ENCODE measurements at regions not wholly inside any gene's neighbourhood (a gene's known extent, or its start where the extent isn't known, plus 50 kb on each side); places are given as distances from the start of the nearest gene placed in this dataset.
"Not testable (repeated sequence)": the region's sequence is repeated elsewhere in the genome, so short reads cannot be mapped to it uniquely, and the experiment has no call there.

- DNase-seq (ENCODE audit: low read depth): no peak
Measured at GRCh38 chr1:70819785-70820184, 227.8 kb downstream of the PTGER3 start.

GRCh38 chr1:70820396-70820795, 227.2 kb downstream of the PTGER3 start:
- no peak for DNase-seq (ENCODE audit: low read depth)

- DNase-seq (ENCODE audit: low read depth): no peak
Measured at GRCh38 chr1:70820995-70821394, 226.6 kb downstream of the PTGER3 start.

GRCh38 chr1:70826428-70826827, 221.2 kb downstream of the PTGER3 start:
- no peak for DNase-seq (ENCODE audit: low read depth)

- DNase-seq (ENCODE audit: low read depth): no peak
Measured at GRCh38 chr1:70827030-70827429, 220.6 kb downstream of the PTGER3 start.

- no peak for DNase-seq (ENCODE audit: low read depth)
Measured at GRCh38 chr1:70828177-70828576, 219.4 kb downstream of the PTGER3 start.

- DNase-seq (ENCODE audit: low read depth): not testable (repeated sequence)
Measured at GRCh38 chr1:70834365-70834764, 213.3 kb downstream of the PTGER3 start.

GRCh38 chr1:70836456-70836855, 211.2 kb downstream of the PTGER3 start:
- DNase-seq (ENCODE audit: low read depth): no peak

GRCh38 chr1:70840260-70840953, 207.2 kb downstream of the PTGER3 start:
- DNase-seq (ENCODE audit: low read depth): no peak

- DNase-seq (ENCODE audit: low read depth): no peak
Measured at GRCh38 chr1:70842562-70842961, 205.1 kb downstream of the PTGER3 start.

- no peak for DNase-seq (ENCODE audit: low read depth)
Measured at GRCh38 chr1:70843452-70843851, 204.2 kb downstream of the PTGER3 start.

GRCh38 chr1:70847013-70847412, 200.6 kb downstream of the PTGER3 start:
- no peak for DNase-seq (ENCODE audit: low read depth)

GRCh38 chr1:70855203-70855602, 192.4 kb downstream of the PTGER3 start:
- no peak for DNase-seq (ENCODE audit: low read depth)

- no peak for DNase-seq (ENCODE audit: low read depth)
Measured at GRCh38 chr1:70856201-70856600, 191.4 kb downstream of the PTGER3 start.

GRCh38 chr1:70863239-70863638, 184.4 kb downstream of the PTGER3 start:
- no peak for DNase-seq (ENCODE audit: low read depth)

- no peak for DNase-seq (ENCODE audit: low read depth)
Measured at GRCh38 chr1:70864302-70864701, 183.3 kb downstream of the PTGER3 start.

GRCh38 chr1:70866542-70867264, 180.9 kb downstream of the PTGER3 start:
- DNase-seq (ENCODE audit: low read depth): no peak

- no peak for DNase-seq (ENCODE audit: low read depth)
Measured at GRCh38 chr1:70871790-70872189, 175.8 kb downstream of the PTGER3 start.

GRCh38 chr1:70874063-70874462, 173.6 kb downstream of the PTGER3 start:
- no peak for DNase-seq (ENCODE audit: low read depth)

- no peak for DNase-seq (ENCODE audit: low read depth)
Measured at GRCh38 chr1:70874818-70875217, 172.8 kb downstream of the PTGER3 start.

- no peak for DNase-seq (ENCODE audit: low read depth)
Measured at GRCh38 chr1:70877343-70877742, 170.3 kb downstream of the PTGER3 start.

- DNase-seq (ENCODE audit: low read depth): no peak
Measured at GRCh38 chr1:70887936-70888335, 159.7 kb downstream of the PTGER3 start.

GRCh38 chr1:70888722-70889121, 158.9 kb downstream of the PTGER3 start:
- no peak for DNase-seq (ENCODE audit: low read depth)

- no peak for DNase-seq (ENCODE audit: low read depth)
Measured at GRCh38 chr1:70890408-70890807, 157.2 kb downstream of the PTGER3 start.
